Body of pancreas (tissue), 4 donors: ENCODE measurements at regions not wholly inside any gene's neighbourhood (a gene's known extent, or its start where the extent isn't known, plus 50 kb on each side); places are given as distances from the start of the nearest gene placed in this dataset.

Experiments
- CTCF ChIP-seq, 7 experiments: fragments of 450-650 bp in 4 of 7; fragments of 200-600 bp in 3 of 7; sonication (generic) in 3 of 7; IDR thresholded peaks; one replicate each; pipeline ENCODE4 v1.5.1; 2016 to 2019; ENCODE audit warnings: antibody characterized with exemption in 7 of 7
- POLR2A ChIP-seq, 3 donors: fragments of 450-650 bp; IDR thresholded peaks; one replicate each; pipeline ENCODE4 v1.6.1; 2016; ENCODE audit warnings: antibody characterized with exemption in 3 of 3, mild to moderate bottlenecking in 2 of 3

GRCh38 chr12:94707036-94707435, 56.7 kb upstream of the TMCC3 start:
- TF ChIP-seq CTCF (IDR thresholded peaks at IDR 0.05) (no peak), POLR2A (IDR thresholded peaks at IDR 0.05) (no peak)
